ENCODE measurements at regions not wholly inside any gene's neighbourhood (a gene's known extent, or its start where the extent isn't known, plus 50 kb on each side); places are given as distances from the start of the nearest gene placed in this dataset.

GRCh38 chr2:35933031-35933430, 422.5 kb upstream of the CRIM1 start:
- Histone ChIP-seq H3K9me3 (ENCODE audit: control insufficient read depth, low read length) (no peaks in the 10 kb centered on the region), H3K4me1 (ENCODE audit: control insufficient read depth, insufficient read depth, low read length, poor library complexity, severe bottlenecking) (no peaks in the 10 kb centered on the region), H3K27me3 (replicated peaks; ENCODE audit: control insufficient read depth, insufficient read depth, low read length, poor library complexity, severe bottlenecking) (no peaks in the 10 kb centered on the region), H3K4me3 (ENCODE audit: insufficient read depth, low read depth, low read length, poor library complexity, severe bottlenecking) (no peak overlapping the region), H3K27ac (ENCODE audit: insufficient read depth, low read length, poor library complexity, severe bottlenecking) (no peak overlapping the region), H3K36me3 (ENCODE audit: control insufficient read depth, insufficient read depth, low read length) (no peaks in the 10 kb centered on the region)
- DNase-seq: no peak

GRCh38 chr2:35932276-35932963, 423.2 kb upstream of the CRIM1 start:
- DNase-seq: no peak
- H3K27ac ChIP-seq (ENCODE audit: insufficient read depth, low read length, poor library complexity, severe bottlenecking): no peak overlapping the region
- no peaks in the 10 kb centered on the region for H3K4me1 ChIP-seq (ENCODE audit: control insufficient read depth, insufficient read depth, low read length, poor library complexity, severe bottlenecking)
- H3K4me3 ChIP-seq (ENCODE audit: insufficient read depth, low read depth, low read length, poor library complexity, severe bottlenecking): no peak overlapping the region
- H3K27me3 ChIP-seq (replicated peaks; ENCODE audit: control insufficient read depth, insufficient read depth, low read length, poor library complexity, severe bottlenecking): no peaks in the 10 kb centered on the region
- H3K36me3 ChIP-seq (ENCODE audit: control insufficient read depth, insufficient read depth, low read length): no peaks in the 10 kb centered on the region
- no peaks in the 10 kb centered on the region for H3K9me3 ChIP-seq (ENCODE audit: control insufficient read depth, low read length)

GRCh38 chr2:35931626-35932025, 424.0 kb upstream of the CRIM1 start:
- no peak overlapping the region for H3K4me3 ChIP-seq (ENCODE audit: insufficient read depth, low read depth, low read length, poor library complexity, severe bottlenecking)
- no peak for DNase-seq
- no peak overlapping the region for H3K27ac ChIP-seq (ENCODE audit: insufficient read depth, low read length, poor library complexity, severe bottlenecking)
- H3K36me3 ChIP-seq (ENCODE audit: control insufficient read depth, insufficient read depth, low read length): no peaks in the 10 kb centered on the region
- no peaks in the 10 kb centered on the region for H3K9me3 ChIP-seq (ENCODE audit: control insufficient read depth, low read length)
- no peaks in the 10 kb centered on the region for H3K27me3 ChIP-seq (replicated peaks; ENCODE audit: control insufficient read depth, insufficient read depth, low read length, poor library complexity, severe bottlenecking)
- no peaks in the 10 kb centered on the region for H3K4me1 ChIP-seq (ENCODE audit: control insufficient read depth, insufficient read depth, low read length, poor library complexity, severe bottlenecking)

- H3K4me3 ChIP-seq (ENCODE audit: insufficient read depth, low read depth, low read length, poor library complexity, severe bottlenecking): no peak overlapping the region
- no peak for DNase-seq
- no peaks in the 10 kb centered on the region for H3K9me3 ChIP-seq (ENCODE audit: control insufficient read depth, low read length)
- no peak overlapping the region for H3K27ac ChIP-seq (ENCODE audit: insufficient read depth, low read length, poor library complexity, severe bottlenecking)
- no peaks in the 10 kb centered on the region for H3K36me3 ChIP-seq (ENCODE audit: control insufficient read depth, insufficient read depth, low read length)
- H3K4me1 ChIP-seq (ENCODE audit: control insufficient read depth, insufficient read depth, low read length, poor library complexity, severe bottlenecking): no peaks in the 10 kb centered on the region
- H3K27me3 ChIP-seq (replicated peaks; ENCODE audit: control insufficient read depth, insufficient read depth, low read length, poor library complexity, severe bottlenecking): no peaks in the 10 kb centered on the region
Measured at GRCh38 chr2:35931115-35931514, 424.5 kb upstream of the CRIM1 start.

GRCh38 chr2:35929551-35929950, 426.0 kb upstream of the CRIM1 start:
- no peak overlapping the region for H3K4me3 ChIP-seq (ENCODE audit: insufficient read depth, low read depth, low read length, poor library complexity, severe bottlenecking)
- no peaks in the 10 kb centered on the region for H3K4me1 ChIP-seq (ENCODE audit: control insufficient read depth, insufficient read depth, low read length, poor library complexity, severe bottlenecking)
- no peaks in the 10 kb centered on the region for H3K27me3 ChIP-seq (replicated peaks; ENCODE audit: control insufficient read depth, insufficient read depth, low read length, poor library complexity, severe bottlenecking)
- H3K9me3 ChIP-seq (ENCODE audit: control insufficient read depth, low read length): no peaks in the 10 kb centered on the region
- no peak for DNase-seq
- no peak overlapping the region for H3K27ac ChIP-seq (ENCODE audit: insufficient read depth, low read length, poor library complexity, severe bottlenecking)
- no peaks in the 10 kb centered on the region for H3K36me3 ChIP-seq (ENCODE audit: control insufficient read depth, insufficient read depth, low read length)

GRCh38 chr2:35920061-35920460, 435.5 kb upstream of the CRIM1 start:
- DNase-seq: no peak
- Histone ChIP-seq H3K27ac (ENCODE audit: insufficient read depth, low read length, poor library complexity, severe bottlenecking) (no peak overlapping the region), H3K4me1 (ENCODE audit: control insufficient read depth, insufficient read depth, low read length, poor library complexity, severe bottlenecking) (no peaks in the 10 kb centered on the region), H3K27me3 (replicated peaks; ENCODE audit: control insufficient read depth, insufficient read depth, low read length, poor library complexity, severe bottlenecking) (no peaks in the 10 kb centered on the region), H3K4me3 (ENCODE audit: insufficient read depth, low read depth, low read length, poor library complexity, severe bottlenecking) (no peak overlapping the region), H3K36me3 (ENCODE audit: control insufficient read depth, insufficient read depth, low read length) (no peaks in the 10 kb centered on the region), H3K9me3 (ENCODE audit: control insufficient read depth, low read length) (no peaks in the 10 kb centered on the region)

DNA sequence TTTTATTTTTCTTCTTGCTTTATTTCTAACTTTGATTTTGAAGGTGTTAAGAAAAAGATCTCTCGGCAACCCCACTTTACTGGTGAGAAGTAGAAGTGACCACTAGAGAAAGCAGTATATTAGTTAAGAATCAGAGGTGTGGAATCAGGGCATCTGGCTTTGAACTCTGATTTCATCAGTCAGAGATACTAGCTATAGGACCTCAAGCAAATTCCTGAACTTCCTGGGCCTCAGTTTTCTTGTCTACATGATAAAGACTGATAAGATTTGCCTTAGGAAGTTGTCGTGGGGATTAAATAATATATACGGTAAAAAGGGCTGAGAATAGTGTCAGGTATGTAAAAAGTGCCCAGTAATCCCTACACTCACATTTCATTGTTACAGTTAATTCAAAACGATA, 440.3 kb upstream of the CRIM1 start:
- no peak overlapping the region for H3K4me3 ChIP-seq (ENCODE audit: insufficient read depth, low read depth, low read length, poor library complexity, severe bottlenecking)
- H3K36me3 ChIP-seq (ENCODE audit: control insufficient read depth, insufficient read depth, low read length): no peaks in the 10 kb centered on the region
- no peak for DNase-seq
- no peak overlapping the region for H3K27ac ChIP-seq (ENCODE audit: insufficient read depth, low read length, poor library complexity, severe bottlenecking)
- H3K27me3 ChIP-seq (replicated peaks; ENCODE audit: control insufficient read depth, insufficient read depth, low read length, poor library complexity, severe bottlenecking): no peaks in the 10 kb centered on the region
- H3K9me3 ChIP-seq (ENCODE audit: control insufficient read depth, low read length): no peaks in the 10 kb centered on the region
- H3K4me1 ChIP-seq (ENCODE audit: control insufficient read depth, insufficient read depth, low read length, poor library complexity, severe bottlenecking): no peaks in the 10 kb centered on the region

DNA sequence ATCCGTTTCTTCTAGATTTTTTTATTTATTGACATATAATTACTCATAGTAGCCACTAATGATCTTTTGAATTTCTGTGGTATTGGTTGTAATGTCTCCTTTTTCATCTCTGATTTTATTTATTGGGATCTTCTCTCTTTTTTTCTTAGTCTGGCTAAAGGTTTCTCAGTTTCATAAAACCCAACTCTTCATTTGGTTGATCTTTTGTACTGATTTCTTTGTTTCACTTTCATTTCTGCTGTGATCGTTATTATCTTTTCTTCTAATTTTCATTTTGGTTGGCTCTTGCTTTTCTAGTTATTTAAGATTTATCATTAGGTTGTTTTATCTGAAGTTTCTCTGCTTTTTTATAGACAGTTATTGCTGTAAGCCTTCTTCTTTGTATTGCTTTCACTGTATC, 463.6 kb upstream of the CRIM1 start:
- DNase-seq: no peak
- Histone ChIP-seq H3K36me3 (ENCODE audit: control insufficient read depth, insufficient read depth, low read length) (no peaks in the 10 kb centered on the region), H3K27ac (ENCODE audit: insufficient read depth, low read length, poor library complexity, severe bottlenecking) (no peak overlapping the region), H3K9me3 (ENCODE audit: control insufficient read depth, low read length) (no peaks in the 10 kb centered on the region), H3K27me3 (replicated peaks; ENCODE audit: control insufficient read depth, insufficient read depth, low read length, poor library complexity, severe bottlenecking) (no peaks in the 10 kb centered on the region), H3K4me1 (ENCODE audit: control insufficient read depth, insufficient read depth, low read length, poor library complexity, severe bottlenecking) (no peaks in the 10 kb centered on the region), H3K4me3 (ENCODE audit: insufficient read depth, low read depth, low read length, poor library complexity, severe bottlenecking) (peak overlapping the region; percentile 22)

GRCh38 chr2:35891528-35891927, 464.1 kb upstream of the CRIM1 start:
- no peak for DNase-seq
- peak overlapping the region; percentile 22 for H3K4me3 ChIP-seq (ENCODE audit: insufficient read depth, low read depth, low read length, poor library complexity, severe bottlenecking)

DNA sequence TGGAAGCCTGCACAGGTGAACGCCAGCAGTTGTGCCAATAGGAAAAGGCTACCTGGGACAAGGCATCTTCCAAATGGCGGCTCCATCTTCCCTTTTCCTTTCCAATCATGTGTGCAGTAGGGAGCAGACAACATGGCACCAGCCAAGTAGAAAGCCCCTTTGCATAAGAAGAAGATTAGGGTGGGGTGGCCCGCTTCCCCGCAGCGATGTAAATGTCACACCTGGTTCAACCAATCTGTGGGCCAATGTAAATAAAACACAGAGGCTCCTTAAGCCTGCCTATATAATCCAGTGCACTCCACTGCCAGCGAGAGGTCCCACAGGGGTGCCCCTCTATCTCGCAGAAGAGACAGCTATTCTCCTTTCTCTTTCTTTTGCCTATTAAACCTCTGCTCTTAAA, 468.4 kb upstream of the CRIM1 start:
- Histone ChIP-seq H3K27me3 (replicated peaks; ENCODE audit: control insufficient read depth, insufficient read depth, low read length, poor library complexity, severe bottlenecking) (no peaks in the 10 kb centered on the region), H3K9me3 (ENCODE audit: control insufficient read depth, low read length) (no peaks in the 10 kb centered on the region), H3K4me3 (ENCODE audit: insufficient read depth, low read depth, low read length, poor library complexity, severe bottlenecking) (no peak overlapping the region), H3K4me1 (ENCODE audit: control insufficient read depth, insufficient read depth, low read length, poor library complexity, severe bottlenecking) (no peaks in the 10 kb centered on the region), H3K36me3 (ENCODE audit: control insufficient read depth, insufficient read depth, low read length) (no peaks in the 10 kb centered on the region), H3K27ac (ENCODE audit: insufficient read depth, low read length, poor library complexity, severe bottlenecking) (no peak overlapping the region)
- DNase-seq: no peak

More at GRCh38 chr2:35891528-35891927, 464.1 kb upstream of the CRIM1 start:
- no peaks in the 10 kb centered on the region for H3K9me3 ChIP-seq (ENCODE audit: control insufficient read depth, low read length)
- H3K27ac ChIP-seq (ENCODE audit: insufficient read depth, low read length, poor library complexity, severe bottlenecking): no peak overlapping the region
- H3K27me3 ChIP-seq (replicated peaks; ENCODE audit: control insufficient read depth, insufficient read depth, low read length, poor library complexity, severe bottlenecking): no peaks in the 10 kb centered on the region
- no peaks in the 10 kb centered on the region for H3K36me3 ChIP-seq (ENCODE audit: control insufficient read depth, insufficient read depth, low read length)
- H3K4me1 ChIP-seq (ENCODE audit: control insufficient read depth, insufficient read depth, low read length, poor library complexity, severe bottlenecking): no peaks in the 10 kb centered on the region
